ENCODE measurements at regions not wholly inside any gene's neighbourhood (a gene's known extent, or its start where the extent isn't known, plus 50 kb on each side); places are given as distances from the start of the nearest gene placed in this dataset.

GRCh38 chr20:43360016-43360415, 97.7 kb upstream of the SRSF6 start:
- TF ChIP-seq SP1 (IDR thresholded peaks at IDR 0.05), result no peak
- no peak for TF ChIP-seq BHLHE40 (IDR thresholded peaks at IDR 0.05; ENCODE audit: borderline replicate concordance)
- no peak for TF ChIP-seq FOXK2 (IDR thresholded peaks at IDR 0.05)
- TF ChIP-seq FOXM1 (IDR thresholded peaks at IDR 0.05; ENCODE audit: borderline replicate concordance), result no peak
- no peak for TF ChIP-seq CTBP1 (IDR thresholded peaks at IDR 0.05; ENCODE audit: borderline replicate concordance)
- no peak for TF ChIP-seq SUZ12 (IDR thresholded peaks at IDR 0.05)
- no peak for TF ChIP-seq L3MBTL2 (conservative IDR thresholded peaks at IDR 0.05)
- no peak for TF ChIP-seq PKNOX1 (IDR thresholded peaks at IDR 0.05)
- no peak for TF ChIP-seq ARNT (IDR thresholded peaks at IDR 0.05)
- no peak for TF ChIP-seq NFRKB (IDR thresholded peaks at IDR 0.05)
- TF ChIP-seq FOXA1 (IDR thresholded peaks at IDR 0.05), result no peak
- no peak for TF ChIP-seq ELF4 (IDR thresholded peaks at IDR 0.05)
- TF ChIP-seq LEF1 (IDR thresholded peaks at IDR 0.05; ENCODE audit: borderline replicate concordance), result no peak
